GM12878 (cell line): ENCODE measurements at regions not wholly inside any gene's neighbourhood (a gene's known extent, or its start where the extent isn't known, plus 50 kb on each side); places are given as distances from the start of the nearest gene placed in this dataset.
A peak's percentile ranks its signal among the peaks of the same experiment; 100 is the strongest.

Experiments used
- ATAC-seq: fragments of 200-7000 bp; cut with Tn5 transposase; 3 replicates; pipeline ENCODE4 v1.9.1; 2020; ENCODE audit warnings: mild to moderate bottlenecking, moderate library complexity
- BruUV-seq: library from RNA; stranded (reverse); fragments of 400-500 nt; replicated peaks from 2 replicates; lab custom pipeline; 2021; lab: Mats Ljungman, UMichigan
- CTCF ChIA-PET: fragments of 300-600 bp; sonication (Branson Sonifier 250); formaldehyde crosslinking; extraction: SDS; loops from one replicate; lab custom pipeline; 2021; ENCODE audit warnings: inconsistent platforms; lab: Yijun Ruan, JAX
- POLR2A ChIA-PET: fragments of 350-600 bp; formaldehyde crosslinking; extraction: SDS; loops from one replicate; lab custom pipeline; 2021; ENCODE audit warnings: inconsistent platforms; lab: Charles Lee
- RAD21 ChIA-PET: fragments of 300-600 bp; sonication (Branson Sonifier 250); formaldehyde crosslinking; loops from one replicate; lab custom pipeline; 2023; ENCODE audit warnings: antibody characterized with exemption; ENCODE audit not compliant: unreplicated experiment; lab: Charles Lee
- SMC1A ChIA-PET: fragments of 300-600 bp; sonication (Branson Sonifier 250); formaldehyde crosslinking; loops from one replicate; lab custom pipeline; 2023; ENCODE audit not compliant: unreplicated experiment, uncharacterized antibody; lab: Charles Lee
- DNase-seq: peaks from one replicate; pipeline ENCODE4 v3.0.0-alpha.2; 2011; ENCODE audit warnings: low read depth, low spot score
- FAIRE-seq: peaks from 3 replicates; lab custom pipeline; 2011; peaks lifted over from hg19 to GRCh38; lab: Jason Lieb, UNC
- H2AFZ ChIP-seq: 2 replicates; pipeline ENCODE4 v1.6.0; 2011; ENCODE audit warnings: low read depth, low read length, control low read depth; ENCODE audit not compliant: control insufficient read depth
- H3K27ac ChIP-seq: 2 replicates; pipeline ENCODE4 v1.5.1; 2011; ENCODE audit warnings: control low read depth; ENCODE audit not compliant: control insufficient read depth, insufficient read depth
- H3K27me3 ChIP-seq, 2 experiments: replicated peaks in 1 of 2; 2 replicates each; pipeline versions ENCODE4 v1.6.0 to v1.6.1; 2011; ENCODE audit warnings: low read length in 1 of 2; ENCODE audit not compliant: control insufficient read depth in 2 of 2, insufficient read depth in 2 of 2
- H3K36me3 ChIP-seq, 2 experiments: 2 replicates each; pipeline ENCODE4 v1.5.1; 2011; ENCODE audit warnings: low read length in 1 of 2; ENCODE audit not compliant: control insufficient read depth in 2 of 2, insufficient read depth in 2 of 2
- H3K4me1 ChIP-seq: 2 replicates; pipeline ENCODE4 v1.6.1; 2011; ENCODE audit warnings: mild to moderate bottlenecking, low read length, moderate library complexity, mixed read lengths; ENCODE audit not compliant: control insufficient read depth, insufficient read depth
- H3K4me2 ChIP-seq: 2 replicates; pipeline ENCODE4 v1.6.0; 2011; ENCODE audit warnings: control low read depth; ENCODE audit not compliant: control insufficient read depth, insufficient read depth
- H3K4me3 ChIP-seq: fragments of 200-600 bp; sonication (generic); 2 replicates; pipeline ENCODE4 v1.5.1; 2016
- H3K79me2 ChIP-seq: 2 replicates; pipeline ENCODE4 v1.6.0; 2011; ENCODE audit warnings: low read length; ENCODE audit not compliant: control insufficient read depth, insufficient read depth
- H3K9ac ChIP-seq: 2 replicates; pipeline ENCODE4 v1.8.0; 2011; ENCODE audit warnings: low read length, control low read depth, mixed read lengths; ENCODE audit not compliant: control insufficient read depth, insufficient read depth
- H3K9me3 ChIP-seq: replicated peaks from 3 replicates; pipeline ENCODE4 v1.5.1; 2011; ENCODE audit warnings: mild to moderate bottlenecking, low read length; ENCODE audit not compliant: control insufficient read depth, insufficient read depth
- H4K20me1 ChIP-seq: 2 replicates; pipeline ENCODE4 v1.6.0; 2011; ENCODE audit not compliant: control insufficient read depth, insufficient read depth
- ASH2L ChIP-seq: fragments of 300-600, 200-600 bp; sonication (generic); IDR thresholded peaks from 2 replicates; pipeline ENCODE4 v1.6.1; 2017; ENCODE audit warnings: low read depth, mild to moderate bottlenecking, borderline replicate concordance
- EP300 ChIP-seq, 2 experiments: fragments of 150-350 bp in 1 of 2; IDR thresholded peaks; 2 replicates each; pipeline ENCODE4 v1.6.1; 2011 to 2012; ENCODE audit warnings: low read depth in 2 of 2, low read length in 2 of 2, borderline replicate concordance in 1 of 2, improper control_type of control experiment in 1 of 2, inconsistent platforms in 1 of 2; ENCODE audit not compliant: control insufficient read depth in 1 of 2
- HDGF ChIP-seq: fragments of 450-650 bp; IDR thresholded peaks from 2 replicates; pipeline ENCODE4 v1.6.1; 2016; ENCODE audit warnings: antibody characterized with exemption
- IRF4 ChIP-seq: IDR thresholded peaks from 2 replicates; pipeline ENCODE4 v1.6.1; 2011; ENCODE audit warnings: low read depth, low read length
- JUNB ChIP-seq: IDR thresholded peaks from 2 replicates; pipeline ENCODE4 v1.6.1; 2016; ENCODE audit warnings: antibody characterized with exemption, mild to moderate bottlenecking
- POLR2AphosphoS5 ChIP-seq: IDR thresholded peaks from 2 replicates; pipeline ENCODE4 v1.6.1; 2011; ENCODE audit warnings: mild to moderate bottlenecking, low read length, inconsistent platforms
- RB1 ChIP-seq: fragments of 450-650 bp; formaldehyde crosslinking; IDR thresholded peaks from 2 replicates; pipeline ENCODE4 v1.6.1; 2017; ENCODE audit warnings: mild to moderate bottlenecking, borderline replicate concordance
- SMC3 ChIP-seq: IDR thresholded peaks from 2 replicates; pipeline ENCODE4 v1.6.1; 2011; ENCODE audit warnings: low read length, improper control_type of control experiment, borderline replicate concordance
- SPI1 ChIP-seq: IDR thresholded peaks from 2 replicates; pipeline ENCODE4 v1.6.1; 2011; ENCODE audit warnings: low read depth, mild to moderate bottlenecking, low read length, moderate library complexity, borderline replicate concordance; ENCODE audit not compliant: insufficient read depth
- SUZ12 ChIP-seq: fragments of 200-600 bp; sonication (generic); IDR thresholded peaks from one replicate; pipeline ENCODE4 v1.6.1; 2018; ENCODE audit warnings: antibody characterized with exemption, mild to moderate bottlenecking; ENCODE audit not compliant: unreplicated experiment
- TARDBP ChIP-seq: IDR thresholded peaks from 2 replicates; pipeline ENCODE4 v1.6.1; 2016; ENCODE audit warnings: borderline replicate concordance
- WRNIP1 ChIP-seq: IDR thresholded peaks from 2 replicates; pipeline ENCODE4 v1.6.1; 2011; ENCODE audit warnings: low read depth, low read length, improper control_type of control experiment, borderline replicate concordance
- WGBS: methylation state at CpG from one replicate; pipeline ENCODE4 v1.1.6; 2016; ENCODE audit warnings: low lambda C conversion rate; ENCODE audit not compliant: insufficient replicate concordance, insufficient coverage; ENCODE audit errors: missing lambda C conversion rate; 5-methylcytosine and 5-hydroxymethylcytosine counted together
- in situ Hi-C: fragments of 300-500 bp; cut with MboI; formaldehyde crosslinking; loops from 9 replicates; pipeline ENCODE4 v1.14.3; 2018; ENCODE audit warnings: mixed read lengths
- intact Hi-C: fragments of 100-400 bp; cut with micrococcal nuclease; formaldehyde crosslinking; loops from one replicate; pipeline ENCODE4 v1.14.2; 2022; ENCODE audit not compliant: unreplicated experiment
- TF ChIP-seq, protein P1 (sequence below): IDR thresholded peaks from 2 replicates; pipeline ENCODE4 v1.6.1; 2012; ENCODE audit warnings: low read depth, low read length, improper control_type of control experiment
- TF ChIP-seq, protein P2 (sequence below): fragments of 450-650 bp; IDR thresholded peaks from 2 replicates; pipeline ENCODE4 v1.6.1; 2017; ENCODE audit warnings: antibody characterized with exemption, mild to moderate bottlenecking, moderate library complexity

DNA sequence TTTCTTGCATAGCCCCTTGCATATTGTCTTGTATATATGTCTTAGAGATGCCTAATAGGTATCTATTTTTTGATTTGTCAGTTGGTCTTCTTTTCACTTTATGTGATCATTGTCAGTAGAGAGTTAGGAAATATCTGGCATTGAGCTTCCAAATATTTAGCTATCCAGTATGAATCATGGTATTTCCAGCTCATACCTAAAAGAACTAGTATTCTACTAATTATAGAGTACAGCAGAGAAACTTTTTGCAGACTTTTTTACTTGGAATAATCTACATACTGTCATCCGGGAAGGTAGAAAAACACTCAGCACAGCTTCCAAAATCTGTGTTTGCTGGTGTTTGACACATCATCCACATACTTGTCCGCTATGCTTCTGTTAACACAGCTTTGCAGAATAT is 156.4 kb upstream of the HTR1E start:
- H3K4me3 ChIP-seq = no peak overlapping the region
- no TSS peak for BruUV-seq
- ChIA-PET CTCF (no interaction called here), RAD21 (no interaction called here), POLR2A (no interaction called here), SMC1A (interaction anchor here (1.2 kb wide), 1 partner anchor 8 kb away, joined by 3 read pairs; no protein-coding TSS in a partner anchor)
- intact Hi-C loops (no loop called here), in situ Hi-C loops (no loop called here)
- no peak overlapping the region for H2AFZ ChIP-seq
- H3K36me3 ChIP-seq = no peaks in the 10 kb centered on the region
- no peak overlapping the region for H3K9ac ChIP-seq
- H3K27ac ChIP-seq = no peak overlapping the region
- no peaks in the 10 kb centered on the region for H3K9me3 ChIP-seq
- H3K4me1 ChIP-seq = no peaks in the 10 kb centered on the region
- H3K4me2 ChIP-seq = no peak overlapping the region
- H3K79me2 ChIP-seq = no peaks in the 10 kb centered on the region
- DNase-seq (no peak), FAIRE-seq (no peak), ATAC-seq (no peak)
- no peaks in the 10 kb centered on the region for H4K20me1 ChIP-seq
- 3% methylated on average over 2 of the region's 2 CpGs for WGBS
- TF ChIP-seq TARDBP (no peak), WRNIP1 (no peak), JUNB (no peak), IRF4 (no peak), RB1 (no peak), ASH2L (no peak), HDGF (no peak)
- no peaks in the 10 kb centered on the region for H3K27me3 ChIP-seq

DNA sequence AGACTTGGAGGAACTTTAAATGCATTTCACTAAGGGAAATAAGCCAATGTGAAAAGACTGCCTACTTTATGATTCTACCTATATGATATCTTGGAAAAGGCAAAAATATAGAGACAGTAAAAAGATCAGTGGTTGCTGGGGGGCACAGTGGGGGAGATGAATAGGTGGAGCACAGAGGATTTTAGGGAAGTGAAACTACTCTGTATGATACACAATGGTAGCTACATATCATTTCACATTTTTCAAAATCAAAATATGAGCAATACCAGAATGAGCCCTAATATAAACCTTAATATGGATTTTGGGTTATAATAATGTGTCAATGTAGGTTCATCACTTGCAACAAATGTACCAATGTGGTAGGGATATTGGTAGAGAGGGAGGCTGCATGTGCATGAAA is 161.4 kb upstream of the HTR1E start:
- intact Hi-C loops (no loop called here), in situ Hi-C loops (no loop called here)
- TF ChIP-seq SMC3 (no peak), SUZ12 (no peak), POLR2AphosphoS5 (no peak), EP300 (IDR thresholded peaks at IDR 0.05; ENCODE audit: borderline replicate concordance in 1 of 2, control insufficient read depth in 1 of 2, low read depth in 2 of 2, low read length in 2 of 2) (no peak), JUNB (0 out of 2 replicates have a peak, but pooled peaks have one; percentile 11), SPI1 (peak; percentile 83)
- TF ChIP-seq, protein P1, sequence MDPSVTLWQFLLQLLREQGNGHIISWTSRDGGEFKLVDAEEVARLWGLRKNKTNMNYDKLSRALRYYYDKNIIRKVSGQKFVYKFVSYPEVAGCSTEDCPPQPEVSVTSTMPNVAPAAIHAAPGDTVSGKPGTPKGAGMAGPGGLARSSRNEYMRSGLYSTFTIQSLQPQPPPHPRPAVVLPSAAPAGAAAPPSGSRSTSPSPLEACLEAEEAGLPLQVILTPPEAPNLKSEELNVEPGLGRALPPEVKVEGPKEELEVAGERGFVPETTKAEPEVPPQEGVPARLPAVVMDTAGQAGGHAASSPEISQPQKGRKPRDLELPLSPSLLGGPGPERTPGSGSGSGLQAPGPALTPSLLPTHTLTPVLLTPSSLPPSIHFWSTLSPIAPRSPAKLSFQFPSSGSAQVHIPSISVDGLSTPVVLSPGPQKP = no peak
- TF ChIP-seq, protein P2, sequence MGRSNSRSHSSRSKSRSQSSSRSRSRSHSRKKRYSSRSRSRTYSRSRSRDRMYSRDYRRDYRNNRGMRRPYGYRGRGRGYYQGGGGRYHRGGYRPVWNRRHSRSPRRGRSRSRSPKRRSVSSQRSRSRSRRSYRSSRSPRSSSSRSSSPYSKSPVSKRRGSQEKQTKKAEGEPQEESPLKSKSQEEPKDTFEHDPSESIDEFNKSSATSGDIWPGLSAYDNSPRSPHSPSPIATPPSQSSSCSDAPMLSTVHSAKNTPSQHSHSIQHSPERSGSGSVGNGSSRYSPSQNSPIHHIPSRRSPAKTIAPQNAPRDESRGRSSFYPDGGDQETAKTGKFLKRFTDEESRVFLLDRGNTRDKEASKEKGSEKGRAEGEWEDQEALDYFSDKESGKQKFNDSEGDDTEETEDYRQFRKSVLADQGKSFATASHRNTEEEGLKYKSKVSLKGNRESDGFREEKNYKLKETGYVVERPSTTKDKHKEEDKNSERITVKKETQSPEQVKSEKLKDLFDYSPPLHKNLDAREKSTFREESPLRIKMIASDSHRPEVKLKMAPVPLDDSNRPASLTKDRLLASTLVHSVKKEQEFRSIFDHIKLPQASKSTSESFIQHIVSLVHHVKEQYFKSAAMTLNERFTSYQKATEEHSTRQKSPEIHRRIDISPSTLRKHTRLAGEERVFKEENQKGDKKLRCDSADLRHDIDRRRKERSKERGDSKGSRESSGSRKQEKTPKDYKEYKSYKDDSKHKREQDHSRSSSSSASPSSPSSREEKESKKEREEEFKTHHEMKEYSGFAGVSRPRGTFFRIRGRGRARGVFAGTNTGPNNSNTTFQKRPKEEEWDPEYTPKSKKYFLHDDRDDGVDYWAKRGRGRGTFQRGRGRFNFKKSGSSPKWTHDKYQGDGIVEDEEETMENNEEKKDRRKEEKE = no peak

More for the DNA sequence above, 161.4 kb upstream of the HTR1E start:
- H3K9ac ChIP-seq = no peak overlapping the region
- ChIA-PET RAD21 (interaction anchor here (1.0 kb wide), 1 partner anchor 679 kb away, joined by 3 read pairs; no protein-coding TSS in a partner anchor), CTCF (no interaction called here), POLR2A (no interaction called here), SMC1A (no interaction called here)
- no peaks in the 10 kb centered on the region for H3K4me1 ChIP-seq
- H3K79me2 ChIP-seq = no peaks in the 10 kb centered on the region
- no peaks in the 10 kb centered on the region for H4K20me1 ChIP-seq
- H3K9me3 ChIP-seq = no peaks in the 10 kb centered on the region
- no peak overlapping the region for H3K4me2 ChIP-seq
- BruUV-seq = no TSS peak
- H3K27me3 ChIP-seq = no peaks in the 10 kb centered on the region
- H2AFZ ChIP-seq = no peak overlapping the region
- no peaks in the 10 kb centered on the region for H3K36me3 ChIP-seq
- H3K4me3 ChIP-seq = no peak overlapping the region
- peak; percentile 71 for ATAC-seq
- DNase-seq = no peak
- no peak overlapping the region for H3K27ac ChIP-seq
- no peak for FAIRE-seq
